Large intestine (tissue), 3 donors: ENCODE measurements at regions not wholly inside any gene's neighbourhood (a gene's known extent, or its start where the extent isn't known, plus 50 kb on each side); places are given as distances from the start of the nearest gene placed in this dataset.
A peak's percentile ranks its signal among the peaks of the same experiment; 100 is the strongest.
"Not testable (repeated sequence)": the region's sequence is repeated elsewhere in the genome, so short reads cannot be mapped to it uniquely, and the experiment has no call there.

Experiments
- DNase-seq, 2 donors: peaks; one replicate each; pipeline versions ENCODE4 v3.0.0 to v3.0.0-alpha.2; 2013
- H3K27ac ChIP-seq: one replicate; pipeline ENCODE4 v1.5.1; 2013; ENCODE audit warnings: low read length
- H3K27me3 ChIP-seq: 2 replicates; pipeline ENCODE4 v1.6.1; 2013; ENCODE audit warnings: low read length; ENCODE audit not compliant: control insufficient read depth, insufficient read depth
- H3K36me3 ChIP-seq: 2 replicates; pipeline ENCODE4 v1.6.1; 2013; ENCODE audit warnings: low read length; ENCODE audit not compliant: control insufficient read depth, insufficient read depth
- H3K4me1 ChIP-seq: one replicate; pipeline ENCODE4 v1.6.1; 2013; ENCODE audit warnings: low read length; ENCODE audit not compliant: control insufficient read depth, insufficient read depth
- H3K4me3 ChIP-seq: one replicate; pipeline ENCODE4 v1.5.1; 2013; ENCODE audit warnings: low read length
- H3K9me3 ChIP-seq: one replicate; pipeline ENCODE4 v1.6.1; 2013; ENCODE audit warnings: mild to moderate bottlenecking, low read depth, low read length, moderate library complexity; ENCODE audit not compliant: control insufficient read depth
- WGBS: methylation state at CpG from one replicate; pipeline ENCODE4 v1.1.5; 2013; ENCODE audit warnings: low lambda C conversion rate; ENCODE audit not compliant: insufficient coverage; 5-methylcytosine and 5-hydroxymethylcytosine counted together

- H3K4me3 ChIP-seq, H3K27me3 ChIP-seq, H3K27ac ChIP-seq, H3K9me3 ChIP-seq, H3K36me3 ChIP-seq, DNase-seq: not testable (repeated sequence)
- H3K4me1 ChIP-seq: peaks cover 40% of the 10 kb centered on the region
- WGBS: no CpG with 5 or more reads among the region's 23 CpGs
These were observed 59.8 kb upstream of the LPGAT1 start for GRCh38 chr1:211890091-211890995.

GRCh38 chr1:211889307-211890090 is 58.9 kb upstream of the LPGAT1 start:
- H3K36me3 ChIP-seq, H3K4me3 ChIP-seq, H3K27me3 ChIP-seq, H3K27ac ChIP-seq, H3K9me3 ChIP-seq, DNase-seq: not testable (repeated sequence)
- WGBS: no CpG with 5 or more reads among the region's 50 CpGs
- peaks cover 32% of the 10 kb centered on the region for H3K4me1 ChIP-seq

DNA sequence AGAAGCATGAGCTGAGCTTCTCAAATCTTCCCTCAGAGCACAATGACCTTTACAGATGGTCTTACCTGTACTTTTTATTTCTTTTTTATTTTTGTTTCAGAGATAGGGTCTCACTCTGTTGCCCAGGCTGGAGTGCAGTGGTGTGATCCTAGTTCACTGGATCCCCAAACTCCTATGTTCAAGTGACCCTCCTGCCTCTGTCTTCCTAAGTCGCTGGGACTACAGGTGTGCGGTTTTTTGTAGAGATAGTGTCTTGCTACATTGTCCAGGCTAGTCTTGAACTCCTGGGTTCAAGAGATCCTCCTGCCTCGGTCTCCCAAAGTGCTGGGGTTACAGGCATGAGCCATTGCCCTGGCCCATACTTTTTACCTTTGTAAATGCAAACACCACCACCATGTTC is 56.0 kb upstream of the LPGAT1 start:
- Histone ChIP-seq H3K4me3 (no peak overlapping the region), H3K9me3 (peaks cover 2% of the 10 kb centered on the region), H3K27me3 (no peaks in the 10 kb centered on the region), H3K36me3 (no peaks in the 10 kb centered on the region), H3K4me1 (peaks cover 12% of the 10 kb centered on the region), H3K27ac (no peak overlapping the region)
- no CpG with 5 or more reads among the region's 3 CpGs for WGBS
- no peak for DNase-seq

- H3K27ac ChIP-seq: no peak overlapping the region
- DNase-seq: peak in 1 of 2 donors; percentile 52
- peaks cover 8% of the 10 kb centered on the region for H3K4me1 ChIP-seq
- WGBS: no CpG with 5 or more reads among the region's 3 CpGs
- H3K36me3 ChIP-seq: no peaks in the 10 kb centered on the region
- H3K9me3 ChIP-seq: peaks cover 2% of the 10 kb centered on the region
- H3K4me3 ChIP-seq: no peak overlapping the region
- H3K27me3 ChIP-seq: no peaks in the 10 kb centered on the region
These were observed 55.4 kb upstream of the LPGAT1 start for GRCh38 chr1:211885747-211886522.

- Histone ChIP-seq H3K36me3 (no peaks in the 10 kb centered on the region), H3K27ac (no peak overlapping the region), H3K4me3 (no peak overlapping the region), H3K9me3 (no peaks in the 10 kb centered on the region), H3K4me1 (peaks cover 8% of the 10 kb centered on the region), H3K27me3 (no peaks in the 10 kb centered on the region)
- WGBS: no CpG with 5 or more reads among the region's 4 CpGs
- no peak for DNase-seq
These were observed 51.9 kb upstream of the LPGAT1 start for GRCh38 chr1:211882381-211883004.
